NCI-H1436 treated with DMSO at 0.1 percent for 48 hours (cell line): ENCODE measurements at regions not wholly inside any gene's neighbourhood (a gene's known extent, or its start where the extent isn't known, plus 50 kb on each side); places are given as distances from the start of the nearest gene placed in this dataset.

Experiments used
- DNase-seq: peaks from one replicate; lab custom pipeline; 2025; lab: John Stamatoyannopoulos, UW

GRCh38 chr10:2019281-2019680 lies 282.0 kb upstream of the ADARB2 start:
- no peak for DNase-seq

GRCh38 chr10:2014541-2014940 lies 277.2 kb upstream of the ADARB2 start:
- DNase-seq = no peak

DNA sequence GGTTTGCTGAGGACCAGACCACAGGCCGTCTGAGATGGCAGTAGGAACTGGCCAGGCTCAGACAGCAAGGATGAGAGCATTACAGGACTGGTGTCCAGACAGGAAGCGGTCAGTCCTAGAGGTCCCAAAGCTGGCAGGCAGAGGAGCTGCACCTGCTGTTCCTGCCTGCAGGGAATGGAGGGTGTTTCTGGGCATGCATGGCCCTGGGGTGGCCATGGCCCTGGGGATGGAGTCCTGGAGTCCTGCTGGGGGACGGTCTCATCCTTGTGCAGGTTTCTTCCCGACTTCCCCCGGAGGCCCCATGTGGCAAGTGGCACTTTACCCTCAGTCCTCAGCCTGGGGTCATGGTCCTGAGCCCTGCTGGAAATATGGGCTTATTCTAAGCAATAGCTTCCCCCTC lies 274.9 kb upstream of the ADARB2 start:
- no peak for DNase-seq

GRCh38 chr10:2011106-2011716 lies 273.9 kb upstream of the ADARB2 start:
- DNase-seq = no peak

DNA sequence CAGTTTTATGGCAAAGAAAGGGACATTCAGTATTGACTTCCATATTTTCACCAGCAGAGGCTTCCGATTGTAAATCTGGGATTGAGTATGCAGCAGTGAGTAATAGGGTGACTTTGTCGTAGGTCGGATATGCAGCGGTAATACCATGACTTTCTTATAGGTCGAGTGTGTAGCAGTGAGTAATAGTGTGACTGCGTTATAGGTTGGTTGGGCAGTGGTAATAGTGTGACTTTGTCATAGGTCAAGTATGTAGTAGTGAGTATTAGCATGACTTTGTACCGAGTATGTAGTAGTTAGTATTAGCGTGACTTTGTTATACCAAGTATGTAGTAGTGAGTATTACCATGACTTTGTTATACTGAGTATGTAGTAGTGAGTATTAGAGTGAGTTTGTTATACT lies 268.2 kb upstream of the ADARB2 start:
- DNase-seq = no peak

DNA sequence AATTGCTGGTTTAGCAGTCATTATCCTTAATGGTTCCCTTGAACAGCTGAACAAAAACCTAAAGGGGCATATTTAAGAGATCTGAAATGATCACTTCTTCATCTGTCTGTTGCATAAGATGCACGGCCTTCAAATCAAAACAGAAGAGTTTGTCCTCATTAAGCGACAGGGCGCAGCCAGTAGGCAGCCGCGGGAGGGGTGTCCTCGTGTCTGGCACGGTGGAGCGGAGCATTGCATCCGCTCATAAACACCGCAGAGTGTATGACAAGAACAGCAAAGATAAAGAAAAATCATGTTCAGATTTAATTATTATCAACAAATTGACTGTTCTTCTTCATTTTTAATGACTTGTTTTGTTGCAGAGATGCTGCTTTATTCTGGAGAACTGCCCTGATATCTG lies 255.6 kb upstream of the ADARB2 start:
- DNase-seq = no peak

- DNase-seq = no peak
Observed at GRCh38 chr10:1989090-1989489, 251.8 kb upstream of the ADARB2 start.

DNA sequence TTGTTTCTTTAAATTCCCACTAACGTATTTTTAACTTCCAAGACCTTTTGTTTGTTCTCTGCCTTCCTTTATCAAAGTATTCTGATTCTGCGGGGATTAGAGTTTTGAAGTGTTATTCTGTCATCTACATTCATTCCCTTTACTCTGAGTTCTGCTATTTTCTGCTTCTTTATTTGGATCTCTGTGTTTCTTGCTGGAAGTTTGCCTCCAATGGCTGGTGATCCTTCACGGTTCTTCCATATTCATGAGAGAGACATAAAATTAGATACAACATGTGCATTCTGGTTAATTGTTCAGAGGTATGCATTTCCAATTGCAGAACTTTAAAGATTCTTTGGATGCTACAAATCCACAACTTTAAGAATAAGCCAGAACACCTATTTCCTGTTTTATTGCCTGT lies 244.7 kb upstream of the ADARB2 start:
- no peak for DNase-seq

DNA sequence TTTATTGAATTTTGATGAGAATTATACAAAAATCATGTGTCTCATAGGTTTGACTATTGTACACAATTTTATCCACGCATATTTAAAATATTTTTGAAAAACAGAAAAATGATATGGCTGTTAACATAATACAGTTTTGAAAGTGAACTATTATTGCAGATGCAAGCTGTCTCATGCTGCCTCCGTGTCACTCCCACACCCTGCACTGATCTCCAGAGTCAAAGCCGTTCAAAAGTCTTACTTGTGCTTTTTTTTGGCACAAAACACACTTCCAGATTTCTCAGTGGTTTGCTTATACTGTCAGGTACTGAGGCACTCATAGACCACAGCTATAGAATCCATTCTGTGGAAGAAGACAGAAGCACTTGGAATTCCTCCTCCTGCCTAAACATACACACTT lies 243.1 kb upstream of the ADARB2 start:
- no peak for DNase-seq

- DNase-seq = no peak
Observed at GRCh38 chr10:1978584-1978983, 241.3 kb upstream of the ADARB2 start.

DNA sequence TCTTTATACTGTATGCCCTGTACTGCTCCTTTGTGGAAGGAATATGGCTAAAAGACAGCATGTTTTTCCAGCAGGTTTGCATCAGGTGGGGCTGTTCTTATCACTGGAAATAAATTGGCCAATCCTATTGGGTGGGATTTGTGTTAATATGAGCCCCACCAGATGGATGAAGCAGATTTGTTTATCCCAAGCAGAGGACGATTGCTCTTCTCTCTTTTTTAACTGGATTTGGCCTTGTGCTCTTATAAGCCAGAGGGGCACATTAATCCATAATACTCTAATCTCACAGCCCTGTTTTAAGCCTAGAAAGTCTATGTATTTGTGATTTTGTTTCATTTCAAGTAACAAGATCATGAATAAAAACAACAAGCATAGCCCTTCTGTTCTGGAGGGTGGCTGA lies 240.1 kb upstream of the ADARB2 start:
- DNase-seq = no peak

DNA sequence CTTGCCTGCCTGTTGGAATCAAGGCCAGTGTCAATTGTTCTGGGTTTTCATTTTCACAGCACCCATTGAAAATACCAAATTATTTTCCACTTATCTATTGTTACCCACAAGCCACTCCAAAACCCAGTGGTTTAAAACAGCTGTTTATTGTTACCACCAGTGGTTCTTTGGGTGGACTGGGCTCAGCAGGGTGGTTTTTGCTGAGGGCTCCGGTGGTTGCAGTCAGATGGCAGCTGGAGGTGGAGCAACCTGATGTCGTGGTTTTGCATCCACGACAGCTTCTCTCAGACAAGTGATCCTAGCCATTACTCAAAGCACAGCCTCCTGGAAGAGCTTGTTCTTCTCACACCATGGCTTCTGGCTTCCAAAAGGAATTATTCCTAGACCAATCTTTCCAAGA lies 235.1 kb upstream of the ADARB2 start:
- no peak for DNase-seq

DNA sequence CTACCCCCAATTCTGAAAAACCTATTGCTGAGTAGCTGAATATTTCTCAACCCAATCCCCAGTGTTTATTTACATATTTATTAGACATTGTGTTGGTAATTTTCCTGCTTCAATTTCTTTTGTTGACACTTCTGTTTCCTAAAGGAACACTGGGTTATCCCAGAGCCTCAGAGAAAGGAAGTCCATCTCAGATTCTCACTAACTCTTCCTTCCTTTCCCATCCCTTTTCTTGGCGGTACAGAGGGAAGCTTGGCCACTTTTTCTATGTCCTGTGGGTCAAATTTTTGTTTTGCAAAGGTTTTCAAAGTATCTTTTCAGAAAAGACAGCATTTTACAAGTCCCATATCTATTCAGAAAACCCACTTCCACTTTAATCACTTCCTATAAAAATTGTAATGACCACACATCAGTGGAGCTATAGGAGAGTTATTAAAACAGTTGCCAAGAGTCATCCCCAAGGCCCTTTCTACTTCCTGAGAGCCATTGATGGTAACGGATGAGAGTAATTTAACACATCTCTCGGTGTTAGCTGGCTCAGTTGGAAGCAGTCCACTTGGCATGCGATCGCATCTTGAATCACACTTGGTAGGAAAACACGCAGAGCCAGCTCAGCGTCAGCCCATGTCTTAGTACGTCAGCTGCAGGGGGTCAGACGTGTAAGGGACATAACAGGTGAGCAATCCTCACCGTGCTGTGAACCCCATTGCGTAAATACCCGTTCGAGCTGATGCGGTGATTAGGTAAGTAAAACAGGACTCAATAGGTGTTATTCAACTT lies 231.1 kb upstream of the ADARB2 start:
- no peak for DNase-seq

DNA sequence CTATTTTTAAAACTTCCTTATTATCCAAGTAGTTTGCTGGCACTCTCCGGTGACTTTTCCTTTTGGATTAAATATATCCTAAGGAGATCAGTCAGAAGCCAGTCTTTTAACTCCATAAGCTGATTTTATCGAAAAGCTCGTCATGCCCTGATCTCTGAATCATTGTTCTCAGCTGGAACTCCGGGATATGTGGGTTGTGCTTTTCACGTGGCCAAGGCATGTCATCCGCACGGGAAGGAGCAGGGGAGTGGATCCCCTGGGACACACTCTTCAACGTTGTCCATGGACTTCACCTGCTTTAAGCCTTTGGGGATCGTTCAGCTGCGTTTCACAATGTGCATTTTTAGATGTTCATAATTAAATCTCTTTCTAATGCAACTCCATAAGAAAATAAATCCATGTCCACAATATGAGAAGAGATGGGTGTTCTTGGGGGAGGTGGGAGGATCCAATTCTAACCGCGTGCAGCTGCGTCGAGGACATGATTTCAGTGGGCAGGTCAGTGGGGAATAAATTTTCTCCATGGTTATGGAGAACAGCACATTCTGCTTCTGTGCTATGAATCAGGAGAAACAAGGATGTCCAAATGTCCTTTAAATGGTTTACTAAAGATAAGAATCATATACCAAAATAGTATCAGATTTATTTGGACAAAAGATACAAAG lies 229.5 kb upstream of the ADARB2 start:
- DNase-seq = no peak

GRCh38 chr10:1964476-1964875 lies 227.2 kb upstream of the ADARB2 start:
- no peak for DNase-seq

- DNase-seq = no peak
Observed at GRCh38 chr10:1963341-1963740, 226.0 kb upstream of the ADARB2 start.

DNA sequence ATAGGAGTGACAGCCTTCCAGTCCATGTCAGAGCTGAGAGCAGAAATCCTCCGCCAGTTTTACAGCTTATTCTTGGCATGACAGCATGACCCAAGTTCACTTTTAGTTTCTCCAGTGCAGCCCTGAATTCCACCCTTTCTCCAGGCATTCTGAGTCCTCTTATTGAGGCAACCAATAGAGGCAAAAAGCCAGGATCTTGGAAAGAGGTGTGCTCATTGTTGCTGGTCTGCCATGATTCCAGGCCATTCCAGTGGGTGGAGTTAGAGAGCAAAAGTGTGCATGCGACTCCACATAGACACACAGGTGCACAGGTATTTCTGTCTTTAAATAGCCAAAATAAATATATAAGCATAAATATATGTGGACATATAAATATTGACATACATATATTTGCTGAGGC lies 224.7 kb upstream of the ADARB2 start:
- no peak for DNase-seq

DNA sequence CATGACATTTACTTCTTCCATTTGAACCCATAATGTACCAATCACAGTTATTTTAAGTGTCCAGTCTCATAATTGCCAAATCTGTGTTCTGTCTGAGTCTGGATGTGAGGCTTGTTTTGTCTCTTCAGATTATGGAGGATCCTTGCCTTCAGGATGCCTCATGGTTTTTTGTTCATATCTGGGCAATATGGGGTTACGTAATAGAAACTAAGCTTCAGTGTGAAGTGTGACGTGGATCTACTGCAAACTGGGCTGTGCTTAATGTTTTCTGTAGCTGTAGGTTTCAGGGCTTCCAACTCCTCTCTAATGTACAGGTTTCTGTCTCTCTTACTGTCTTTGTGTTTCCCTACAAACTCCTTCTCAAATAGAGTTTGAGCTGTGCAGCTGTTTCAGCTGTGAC lies 223.7 kb upstream of the ADARB2 start:
- no peak for DNase-seq

DNA sequence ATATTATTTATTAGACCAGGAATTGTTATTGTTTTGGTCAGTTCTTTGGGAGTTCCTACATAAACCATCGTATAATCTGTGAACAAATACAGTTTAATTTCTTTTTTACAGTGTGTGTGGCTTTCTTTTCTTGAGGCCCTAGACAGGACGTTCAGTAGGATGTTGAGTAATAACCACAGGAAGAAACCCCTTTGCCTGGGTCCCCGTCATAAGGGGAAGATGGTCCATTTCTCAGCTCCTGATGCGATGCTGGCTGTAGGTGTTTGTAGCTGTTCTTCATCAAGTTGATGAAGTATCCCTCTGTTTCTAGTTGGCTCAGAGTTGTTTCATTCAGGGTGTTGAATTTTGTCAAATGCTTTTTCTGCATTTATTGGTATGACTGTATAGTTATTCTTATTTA lies 219.7 kb upstream of the ADARB2 start:
- no peak for DNase-seq

GRCh38 chr10:1954300-1954699 lies 217.0 kb upstream of the ADARB2 start:
- no peak for DNase-seq

DNA sequence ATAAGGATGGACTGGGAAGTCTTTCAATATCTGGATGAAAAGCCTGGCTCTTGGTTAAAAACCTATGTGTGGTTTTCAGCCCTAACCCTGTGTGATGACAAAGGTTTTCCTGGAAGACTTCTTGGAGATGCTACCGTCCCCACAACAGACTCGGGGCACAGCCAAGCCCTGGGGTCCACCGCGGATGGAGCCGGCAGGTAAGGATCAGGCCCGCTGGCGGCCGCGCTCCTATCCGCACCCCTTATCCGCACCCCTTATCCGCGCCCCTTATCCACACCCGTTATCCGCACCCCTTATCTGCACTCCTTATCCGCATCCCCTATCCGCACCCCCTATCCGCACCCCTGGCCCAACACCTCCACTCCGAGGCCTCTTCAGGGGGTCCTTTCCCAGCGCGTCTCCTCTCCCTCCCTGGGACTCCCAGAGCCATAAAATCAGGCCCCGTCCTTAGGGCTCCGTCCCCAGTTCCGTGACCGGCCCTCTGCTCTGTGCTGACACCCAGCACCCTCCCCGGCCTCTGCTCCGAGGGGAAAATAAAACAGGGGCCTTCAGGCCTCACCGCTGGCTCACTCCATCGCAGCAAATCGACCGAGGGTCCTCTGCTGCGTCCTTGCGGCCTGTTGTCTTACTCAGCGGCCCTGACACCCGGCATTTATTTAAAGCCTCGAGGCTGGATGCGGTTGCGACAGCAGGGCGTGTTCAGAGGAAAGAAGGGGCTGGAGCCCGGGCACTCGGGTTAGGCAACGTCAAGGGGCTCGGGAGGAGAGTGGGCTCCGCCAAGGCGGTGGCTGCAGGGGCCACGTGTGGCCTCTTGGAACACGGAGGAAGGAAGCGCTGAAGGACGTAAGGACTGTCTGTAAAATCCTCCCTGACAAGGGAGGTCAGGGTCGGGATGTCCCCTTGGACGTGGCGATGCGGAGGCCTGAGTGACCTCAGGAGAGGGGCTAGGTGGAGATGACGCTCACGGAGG lies 215.1 kb upstream of the ADARB2 start:
- DNase-seq = no peak

GRCh38 chr10:1950803-1951495 lies 213.6 kb upstream of the ADARB2 start:
- DNase-seq = no peak
